ENCODE measurements at regions not wholly inside any gene's neighbourhood (a gene's known extent, or its start where the extent isn't known, plus 50 kb on each side); places are given as distances from the start of the nearest gene placed in this dataset.
"Not testable (repeated sequence)": the region's sequence is repeated elsewhere in the genome, so short reads cannot be mapped to it uniquely, and the experiment has no call there.

DNA sequence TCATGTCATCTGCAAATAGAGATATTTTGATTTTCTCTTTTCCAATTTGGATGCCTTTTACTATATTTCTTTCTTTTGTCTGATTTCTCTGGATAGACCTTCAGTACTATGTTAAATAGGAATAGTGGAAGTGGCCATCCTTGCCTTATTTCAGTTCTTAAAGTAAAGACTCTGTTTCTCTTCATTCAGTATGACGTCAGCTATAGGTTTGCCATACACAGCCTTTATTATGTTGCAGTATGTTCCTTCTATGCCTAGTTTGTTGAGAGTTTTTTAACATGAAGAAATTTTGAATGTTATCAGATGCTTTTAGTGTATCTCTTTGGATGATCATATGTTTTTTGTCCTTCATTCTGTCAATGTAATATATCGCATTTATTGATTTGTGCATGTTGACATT lies 566.7 kb upstream of the ROBO1 start:
- DNase-seq (ENCODE audit: low spot score), result no peak

DNA sequence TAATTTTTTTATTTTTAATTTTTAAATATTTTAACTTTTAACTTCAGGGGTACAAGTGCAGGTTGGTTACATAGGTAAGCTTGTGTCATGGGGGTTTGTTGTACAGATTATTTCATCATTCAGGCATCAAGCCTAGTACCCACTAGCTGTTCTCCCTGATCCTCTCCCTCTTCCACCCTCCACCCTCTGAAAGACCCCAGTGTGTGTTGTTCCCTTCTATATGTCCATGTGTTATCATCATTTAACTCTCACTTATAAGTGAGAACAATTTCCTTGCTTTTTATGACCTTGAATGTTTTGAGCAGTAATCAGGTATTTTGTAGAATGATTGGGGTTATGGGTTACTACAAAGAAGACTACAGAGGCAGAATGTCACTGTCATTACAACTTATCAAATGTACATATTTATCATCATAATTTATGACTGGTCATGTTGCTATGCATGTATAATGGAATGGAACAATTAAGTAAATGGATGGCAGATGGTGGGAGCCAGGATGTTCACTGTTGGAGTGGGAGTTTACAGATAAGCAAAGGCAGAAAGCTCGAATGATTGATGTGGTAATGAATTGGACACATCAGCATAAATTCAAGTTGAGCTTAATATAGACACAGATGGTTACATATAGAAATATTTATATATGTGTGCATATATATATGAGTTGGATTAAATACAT lies 563.8 kb upstream of the ROBO1 start:
- no peak for DNase-seq (ENCODE audit: low spot score)

GRCh38 chr3:80314541-80314940 lies 546.7 kb upstream of the ROBO1 start:
- not testable (repeated sequence) for DNase-seq (ENCODE audit: low spot score)

DNA sequence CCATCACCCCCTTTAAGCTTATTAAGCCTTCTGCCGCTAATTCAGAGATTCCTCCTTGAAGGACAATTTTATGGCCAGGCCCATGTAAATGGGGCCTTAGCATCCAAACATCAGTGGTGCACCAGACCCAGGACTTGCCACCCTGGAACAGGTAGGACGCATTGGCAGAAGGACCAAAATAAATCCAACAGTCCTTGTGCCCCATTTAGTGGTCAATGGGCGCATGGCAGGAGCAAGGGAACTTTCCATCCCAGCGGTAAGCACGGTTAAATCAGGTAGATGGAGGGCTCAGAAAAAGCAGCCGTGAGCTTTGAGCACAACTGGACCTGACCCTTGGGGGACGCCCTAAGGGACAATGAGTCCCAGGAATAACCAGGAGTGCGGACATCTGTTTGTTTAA lies 540.8 kb upstream of the ROBO1 start:
- no peak for DNase-seq (ENCODE audit: low spot score)

- no peak for DNase-seq (ENCODE audit: low spot score)
Measured at GRCh38 chr3:80307844-80308243, 540.0 kb upstream of the ROBO1 start.

DNA sequence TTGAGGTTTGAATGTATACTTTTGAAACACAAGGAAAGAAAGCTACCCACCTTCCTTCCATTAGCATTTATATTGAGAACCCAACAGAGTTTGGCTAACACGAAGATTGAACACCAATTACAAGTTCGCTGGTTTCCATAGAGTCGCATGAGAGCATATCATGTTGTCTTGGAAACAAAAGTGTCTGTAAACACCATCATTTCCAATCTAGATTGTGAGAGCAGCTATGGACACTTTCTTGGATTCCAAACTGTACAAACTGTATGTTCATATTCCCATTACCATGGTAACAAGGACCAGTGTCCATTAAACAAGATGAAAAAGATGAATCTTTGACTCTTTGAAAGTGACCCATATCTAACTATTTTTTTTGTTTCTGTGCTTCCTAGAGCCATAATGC lies 529.9 kb upstream of the ROBO1 start:
- no peak for DNase-seq (ENCODE audit: low spot score)

- no peak for DNase-seq (ENCODE audit: low spot score)
Measured at GRCh38 chr3:80285388-80285787, 517.6 kb upstream of the ROBO1 start.

GRCh38 chr3:80283783-80284182 lies 516.0 kb upstream of the ROBO1 start:
- DNase-seq (ENCODE audit: low spot score), result no peak

DNA sequence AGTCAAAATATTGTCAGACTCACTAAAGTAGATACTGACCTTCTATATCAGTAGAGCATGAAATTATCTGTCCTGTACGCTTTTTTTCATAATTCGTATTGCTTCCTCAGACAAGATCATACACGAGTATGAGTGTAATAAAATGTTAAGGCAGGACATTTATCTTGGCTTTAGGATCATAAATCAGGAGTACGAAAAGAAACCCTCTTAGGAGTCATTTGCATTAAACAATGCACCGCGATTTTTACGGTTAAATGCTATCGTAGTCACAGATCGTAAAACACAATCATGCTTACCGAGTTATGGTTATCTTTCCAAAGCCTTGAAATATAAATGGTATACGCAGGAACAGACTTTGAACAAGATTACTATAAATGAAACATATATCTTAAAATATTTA lies 510.3 kb upstream of the ROBO1 start:
- DNase-seq (ENCODE audit: low spot score), result no peak

- DNase-seq (ENCODE audit: low spot score), result no peak
Measured at GRCh38 chr3:80275120-80275519, 507.3 kb upstream of the ROBO1 start.

DNA sequence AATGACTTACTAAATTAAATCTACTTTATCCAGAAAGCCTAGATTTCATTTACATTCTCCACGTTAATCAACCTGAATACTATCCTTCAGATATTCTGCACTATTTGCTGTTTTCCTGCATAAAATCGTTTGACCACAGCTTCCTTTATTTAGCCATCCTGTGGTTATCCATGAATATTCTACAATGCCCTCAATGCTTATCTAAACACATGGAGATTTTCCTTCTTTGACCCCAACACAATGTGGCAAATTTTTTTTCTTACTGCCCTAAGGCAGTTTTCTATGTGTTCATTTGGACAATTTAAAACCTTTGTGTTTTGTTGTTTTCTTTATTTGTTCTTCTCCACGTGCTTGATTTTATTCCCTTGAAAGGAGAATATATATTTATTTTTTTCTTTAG lies 495.5 kb upstream of the ROBO1 start:
- DNase-seq (ENCODE audit: low spot score), result no peak

GRCh38 chr3:80261082-80261481 lies 493.3 kb upstream of the ROBO1 start:
- DNase-seq (ENCODE audit: low spot score), result no peak

DNA sequence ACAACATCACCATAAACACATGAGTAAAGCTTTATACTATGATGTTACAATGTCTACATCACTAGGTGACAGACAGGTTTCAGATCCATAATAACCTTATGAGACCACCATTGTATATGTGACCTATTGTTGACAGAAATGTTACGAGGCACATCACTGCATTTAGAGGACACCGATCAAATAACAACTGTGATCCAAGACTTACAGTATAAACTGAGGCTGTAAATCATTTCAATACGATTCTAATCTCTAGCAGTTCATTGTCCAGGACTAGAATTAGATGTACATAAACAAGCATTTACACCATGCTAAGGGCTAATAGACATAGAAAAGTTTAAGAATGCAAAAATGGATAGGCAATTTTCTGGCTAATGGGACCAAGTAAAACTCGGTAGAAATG lies 491.9 kb upstream of the ROBO1 start:
- no peak for DNase-seq (ENCODE audit: low spot score)

DNA sequence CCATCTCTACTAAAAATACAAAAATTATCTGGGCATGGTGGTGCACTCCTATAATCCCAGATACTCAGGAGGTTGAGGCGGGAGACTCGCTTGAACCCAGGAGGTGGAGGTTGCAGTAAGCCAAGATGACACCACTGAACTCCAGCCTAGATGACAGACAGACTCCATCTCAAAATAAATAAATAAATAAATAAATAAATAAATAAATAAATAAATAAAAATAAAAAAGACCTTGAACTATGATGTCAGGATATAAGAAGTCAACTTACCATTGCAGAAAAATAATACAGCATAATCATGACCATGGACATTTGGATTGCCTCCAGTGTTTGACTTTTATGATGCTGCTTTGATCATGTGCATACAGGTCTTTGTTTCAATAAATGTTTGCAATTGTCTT lies 484.3 kb upstream of the ROBO1 start:
- no peak for DNase-seq (ENCODE audit: low spot score)

DNA sequence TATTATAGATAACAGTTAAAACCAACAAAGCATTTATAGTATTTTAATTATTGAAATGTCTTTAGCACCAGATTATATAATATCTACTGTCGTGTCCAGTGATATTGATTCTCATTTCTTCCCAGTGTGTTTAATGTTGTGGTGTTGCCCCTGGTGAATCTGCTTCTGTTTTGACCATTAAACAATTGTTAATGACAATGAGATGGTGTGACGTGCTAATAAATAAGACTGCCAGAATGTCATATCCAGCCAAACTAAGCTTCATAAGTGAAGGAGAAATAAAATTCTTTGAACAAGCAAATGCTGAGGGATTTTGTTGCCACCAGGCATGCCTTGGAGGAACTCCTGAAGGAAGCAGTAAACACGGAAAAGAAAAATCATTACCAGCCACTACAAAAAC lies 480.0 kb upstream of the ROBO1 start:
- DNase-seq (ENCODE audit: low spot score), result no peak

- no peak for DNase-seq (ENCODE audit: low spot score)
Measured at GRCh38 chr3:80244390-80244789, 476.6 kb upstream of the ROBO1 start.

DNA sequence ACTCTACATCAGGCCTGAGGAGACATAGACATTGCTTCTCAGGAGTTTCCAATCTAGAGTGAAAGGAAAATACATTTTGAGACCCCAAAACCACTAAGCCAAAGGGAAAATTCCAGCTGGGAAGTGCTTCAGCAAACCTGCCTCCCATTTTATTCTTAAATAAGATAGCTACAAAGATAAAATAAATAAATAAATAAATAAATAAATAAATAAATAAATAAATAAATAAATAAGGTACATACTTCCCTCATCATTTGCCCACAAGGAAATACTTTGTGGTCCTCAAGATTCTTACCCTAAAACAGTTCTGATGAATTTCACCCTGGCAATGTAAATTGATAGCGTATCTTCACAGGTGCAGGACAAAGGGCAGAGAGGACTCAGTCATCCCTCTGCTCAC lies 474.0 kb upstream of the ROBO1 start:
- DNase-seq (ENCODE audit: low spot score), result no peak

- DNase-seq (ENCODE audit: low spot score), result no peak
Measured at GRCh38 chr3:80239301-80239700, 471.5 kb upstream of the ROBO1 start.

GRCh38 chr3:80238606-80239005 lies 470.8 kb upstream of the ROBO1 start:
- DNase-seq (ENCODE audit: low spot score), result no peak

- DNase-seq (ENCODE audit: low spot score), result no peak
Measured at GRCh38 chr3:80238152-80238551, 470.4 kb upstream of the ROBO1 start.

- DNase-seq (ENCODE audit: low spot score), result no peak
Measured at GRCh38 chr3:80234706-80235105, 466.9 kb upstream of the ROBO1 start.

DNA sequence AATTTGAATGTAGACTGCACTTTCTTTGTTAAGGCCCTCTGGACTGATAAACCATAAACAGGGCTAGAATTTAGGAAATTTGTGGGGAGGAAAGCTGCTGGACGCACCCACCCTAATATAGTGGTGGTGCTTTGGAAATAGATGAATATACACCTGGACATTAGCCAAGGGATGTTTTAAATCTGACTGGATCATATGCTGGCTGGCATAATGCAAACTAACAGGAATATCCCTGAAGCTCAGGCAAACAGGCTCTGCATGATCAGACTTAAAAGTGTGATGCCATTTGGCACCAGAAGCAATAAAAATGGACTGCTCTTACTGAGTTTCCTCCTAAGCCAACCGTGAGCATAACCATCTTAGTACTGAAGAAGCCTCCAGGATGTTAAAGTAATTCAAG lies 465.8 kb upstream of the ROBO1 start:
- DNase-seq (ENCODE audit: low spot score), result no peak

DNA sequence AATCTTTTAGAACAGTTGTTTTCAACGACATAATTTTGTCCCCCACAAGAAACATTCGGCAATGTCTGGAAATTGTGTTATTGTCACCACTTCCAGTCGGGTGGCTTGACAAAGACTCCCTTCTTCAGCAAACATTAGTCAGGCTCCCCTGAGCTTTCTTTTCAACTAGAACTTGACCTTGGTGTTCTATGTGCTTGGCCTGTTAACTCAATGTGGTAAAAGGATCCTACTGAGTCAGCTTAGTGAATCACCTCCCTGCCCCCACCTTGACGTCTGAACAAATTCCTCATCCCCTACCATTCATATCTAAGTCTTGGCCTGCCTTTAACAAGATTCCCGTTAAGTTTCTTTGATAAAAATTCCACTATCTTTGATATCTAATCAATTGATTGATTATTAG lies 465.0 kb upstream of the ROBO1 start:
- no peak for DNase-seq (ENCODE audit: low spot score)

DNA sequence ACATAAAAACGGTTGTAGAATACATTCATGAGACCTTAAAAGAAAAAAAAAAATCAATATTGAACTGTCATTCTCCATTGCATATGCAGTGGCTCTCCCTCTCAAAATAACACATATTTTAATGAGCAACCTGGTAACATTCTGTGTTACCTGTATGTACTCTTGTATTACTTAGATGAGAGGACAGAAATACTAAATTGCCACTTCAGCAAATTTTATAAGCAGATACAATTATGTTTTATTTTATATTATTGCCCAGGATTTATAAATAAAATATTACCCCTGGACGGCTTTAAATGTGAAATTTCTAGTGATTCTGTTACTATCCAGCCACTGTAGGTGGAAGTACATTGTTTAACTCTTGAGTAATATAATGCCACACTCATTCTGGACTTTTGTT lies 463.2 kb upstream of the ROBO1 start:
- DNase-seq (ENCODE audit: low spot score), result no peak

- no peak for DNase-seq (ENCODE audit: low spot score)
Measured at GRCh38 chr3:80227216-80227615, 459.4 kb upstream of the ROBO1 start.
